ENCODE measurements at regions not wholly inside any gene's neighbourhood (a gene's known extent, or its start where the extent isn't known, plus 50 kb on each side); places are given as distances from the start of the nearest gene placed in this dataset.

DNA sequence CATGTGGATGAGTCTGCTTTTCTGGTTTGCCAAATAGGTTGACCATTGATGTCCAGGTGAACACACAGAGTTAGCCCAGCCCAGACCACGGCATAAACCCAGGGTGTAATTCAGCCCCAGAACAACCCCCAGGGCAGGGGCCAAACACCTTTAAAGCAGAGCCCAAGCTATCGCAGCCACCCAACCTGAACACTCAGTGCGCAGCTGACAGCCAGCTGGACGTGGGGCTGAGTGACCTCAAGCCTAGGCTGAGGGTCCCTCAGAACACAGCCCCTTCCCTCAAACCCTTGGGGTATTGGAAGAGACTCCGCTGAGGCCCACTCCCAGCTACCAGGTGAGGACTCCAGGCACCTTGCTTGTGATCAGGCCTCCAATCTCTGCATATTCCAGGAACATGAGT is 161.5 kb upstream of the NECTIN1 start:
- Histone ChIP-seq H3K4me1 (peaks cover 0 to 39% (median 13%) of the 10 kb centered on the region in 12 donors), H3K4me3 (no peak overlapping the region), H3K27ac (peak overlapping the region in 5 of 12 donors; percentile 64 to 91 (median 86)), H3K36me3 (no peaks in the 10 kb centered on the region), H3K27me3 (peaks cover 0 to 3% (median 0%) of the 10 kb centered on the region in 9 donors), H3K9me3 (no peaks in the 10 kb centered on the region)
- DNase-seq (no peak), ATAC-seq (no peak)
- WGBS, 4 donors: 60 to 82% (median 79%) methylated on average over 5 of the region's 5 CpGs
- intact Hi-C loops (cut with DNase I): loop anchor here in 1 of 10 donors (2.0 kb wide), 1 partner anchor 112 kb away; no protein-coding TSS in a partner anchor
- TF ChIP-seq, protein P1, sequence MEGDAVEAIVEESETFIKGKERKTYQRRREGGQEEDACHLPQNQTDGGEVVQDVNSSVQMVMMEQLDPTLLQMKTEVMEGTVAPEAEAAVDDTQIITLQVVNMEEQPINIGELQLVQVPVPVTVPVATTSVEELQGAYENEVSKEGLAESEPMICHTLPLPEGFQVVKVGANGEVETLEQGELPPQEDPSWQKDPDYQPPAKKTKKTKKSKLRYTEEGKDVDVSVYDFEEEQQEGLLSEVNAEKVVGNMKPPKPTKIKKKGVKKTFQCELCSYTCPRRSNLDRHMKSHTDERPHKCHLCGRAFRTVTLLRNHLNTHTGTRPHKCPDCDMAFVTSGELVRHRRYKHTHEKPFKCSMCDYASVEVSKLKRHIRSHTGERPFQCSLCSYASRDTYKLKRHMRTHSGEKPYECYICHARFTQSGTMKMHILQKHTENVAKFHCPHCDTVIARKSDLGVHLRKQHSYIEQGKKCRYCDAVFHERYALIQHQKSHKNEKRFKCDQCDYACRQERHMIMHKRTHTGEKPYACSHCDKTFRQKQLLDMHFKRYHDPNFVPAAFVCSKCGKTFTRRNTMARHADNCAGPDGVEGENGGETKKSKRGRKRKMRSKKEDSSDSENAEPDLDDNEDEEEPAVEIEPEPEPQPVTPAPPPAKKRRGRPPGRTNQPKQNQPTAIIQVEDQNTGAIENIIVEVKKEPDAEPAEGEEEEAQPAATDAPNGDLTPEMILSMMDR (IDR thresholded peaks at IDR 0.05): no peak
- TF ChIP-seq POLR2A (IDR thresholded peaks at IDR 0.05): no peak

DNA sequence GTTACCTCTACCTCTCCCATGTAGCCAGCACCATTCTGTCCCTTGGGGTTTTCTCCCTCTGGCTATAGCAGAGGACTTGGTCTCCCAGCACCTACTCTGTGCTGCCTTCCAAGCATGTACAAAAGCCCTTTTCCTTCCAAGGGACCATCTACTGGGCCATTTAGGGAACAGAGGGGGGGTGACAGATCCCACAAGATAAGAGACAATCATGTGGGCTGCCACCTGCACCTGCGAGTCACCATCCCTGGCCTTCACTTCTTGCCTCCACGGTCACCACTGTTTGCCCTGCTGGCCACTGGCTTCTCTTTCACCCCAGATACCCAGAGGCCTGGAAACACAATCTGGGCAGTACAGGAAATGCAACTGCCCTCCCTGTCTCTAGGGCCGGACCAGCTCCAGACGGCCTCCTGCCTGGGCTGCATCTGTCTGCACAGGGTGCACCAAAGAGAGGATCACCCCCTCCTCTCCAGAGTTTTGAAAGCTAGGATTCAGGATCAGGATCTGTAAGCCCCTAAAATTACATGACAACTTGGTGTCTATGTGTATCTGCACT is 160.8 kb upstream of the NECTIN1 start:
- intact Hi-C loops (cut with DNase I): loop anchor here in 1 of 10 donors (2.0 kb wide), 1 partner anchor 111 kb away; no protein-coding TSS in a partner anchor
- H3K4me1 ChIP-seq: peaks cover 0 to 39% (median 13%) of the 10 kb centered on the region in 12 donors
- H3K4me3 ChIP-seq: no peak overlapping the region
- peak overlapping the region in 2 of 12 donors; percentile 8 to 90 for H3K27ac ChIP-seq
- ATAC-seq (no peak), DNase-seq (no peak)
- H3K36me3 ChIP-seq: no peaks in the 10 kb centered on the region
- H3K9me3 ChIP-seq: no peaks in the 10 kb centered on the region
- 32 to 57% (median 49%) methylated on average over 2 to 4 of the region's 4 CpGs for WGBS, 4 donors
- TF ChIP-seq, protein P1 (IDR thresholded peaks at IDR 0.05): no peak
- no peak for TF ChIP-seq POLR2A (IDR thresholded peaks at IDR 0.05)
- H3K27me3 ChIP-seq: peaks cover 0 to 3% (median 0%) of the 10 kb centered on the region in 9 donors

DNA sequence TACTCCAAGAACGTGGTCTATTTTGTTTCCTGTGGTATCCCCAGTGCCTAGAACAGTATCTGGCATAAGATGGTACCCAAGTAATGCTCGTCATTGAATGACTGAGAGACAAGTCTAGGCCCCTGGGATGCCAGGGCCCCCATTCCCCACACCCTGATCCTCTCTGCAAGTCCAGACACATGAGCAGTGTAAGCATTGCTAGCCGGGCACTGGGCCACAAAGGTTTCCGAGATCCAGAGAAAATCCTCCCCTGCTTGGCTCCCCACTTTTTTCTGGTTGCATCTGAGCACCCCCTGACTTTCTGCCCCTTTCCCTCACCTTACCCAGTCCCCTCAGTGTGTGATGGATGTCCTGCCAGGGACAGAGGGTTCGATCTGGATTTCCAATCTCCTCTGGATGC is 160.1 kb upstream of the NECTIN1 start:
- no peak for DNase-seq
- Histone ChIP-seq H3K36me3 (no peaks in the 10 kb centered on the region), H3K27me3 (peaks cover 0 to 3% (median 0%) of the 10 kb centered on the region in 9 donors), H3K4me3 (no peak overlapping the region), H3K27ac (peak overlapping the region in 1 of 12 donors; percentile 90), H3K4me1 (peaks cover 0 to 39% (median 13%) of the 10 kb centered on the region in 12 donors), H3K9me3 (no peaks in the 10 kb centered on the region)
- TF ChIP-seq, protein P1 (IDR thresholded peaks at IDR 0.05): no peak
- no peak for TF ChIP-seq POLR2A (IDR thresholded peaks at IDR 0.05)
- ATAC-seq: no peak
- WGBS, 4 donors: 80 to 87% (median 85%) methylated on average over 5 of the region's 5 CpGs
- intact Hi-C loops (cut with DNase I): no loop called here

DNA sequence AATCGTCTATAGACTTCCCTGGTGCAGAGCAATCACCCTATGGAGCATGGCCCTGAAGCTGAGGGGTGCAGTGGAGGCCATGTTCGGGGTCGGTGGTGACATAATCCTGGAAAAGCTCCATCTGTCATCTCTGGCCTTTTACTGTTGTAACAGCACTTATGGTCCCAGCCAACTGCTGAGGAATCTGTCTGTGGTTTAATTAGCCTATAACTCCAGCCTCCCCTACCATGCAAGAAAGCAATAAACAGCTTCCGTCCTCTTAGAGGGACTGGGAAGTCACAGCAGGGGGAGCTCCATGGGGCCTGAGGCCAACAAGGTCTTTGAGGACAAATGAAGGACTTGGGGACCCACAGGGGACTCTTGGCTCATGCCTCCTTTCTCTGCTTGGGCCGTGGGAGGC is 159.1 kb upstream of the NECTIN1 start:
- DNase-seq (no peak), ATAC-seq (peak in 1 of 4 donors; percentile 14)
- no peak overlapping the region for H3K4me3 ChIP-seq
- intact Hi-C loops (cut with DNase I): no loop called here
- TF ChIP-seq POLR2A (IDR thresholded peaks at IDR 0.05): no peak
- TF ChIP-seq, protein P1 (IDR thresholded peaks at IDR 0.05): peak in 1 of 12 donors; percentile 10
- H3K9me3 ChIP-seq: no peaks in the 10 kb centered on the region
- H3K36me3 ChIP-seq: no peaks in the 10 kb centered on the region
- H3K27me3 ChIP-seq: peaks cover 0 to 3% (median 0%) of the 10 kb centered on the region in 9 donors
- H3K4me1 ChIP-seq: peaks cover 0 to 39% (median 13%) of the 10 kb centered on the region in 12 donors
- WGBS, 4 donors: 27 to 41% (median 39%) methylated on average over 5 of the region's 5 CpGs
- H3K27ac ChIP-seq: peak overlapping the region in 5 of 12 donors; percentile 3 to 67 (median 5)
